NCI-H345 treated with DMSO at 0.1 percent for 48 hours (cell line): ENCODE measurements at regions not wholly inside any gene's neighbourhood (a gene's known extent, or its start where the extent isn't known, plus 50 kb on each side); places are given as distances from the start of the nearest gene placed in this dataset.

Experiments used
- DNase-seq: peaks from one replicate; lab custom pipeline; 2025; ENCODE audit not compliant: unreplicated experiment; lab: John Stamatoyannopoulos, UW

GRCh38 chr4:101596781-101597552 is 193.6 kb upstream of the BANK1 start:
- DNase-seq, result no peak

- no peak for DNase-seq
Measured at GRCh38 chr4:101594588-101594987, 195.9 kb upstream of the BANK1 start.

- DNase-seq, result no peak
Measured at GRCh38 chr4:101593666-101594065, 196.9 kb upstream of the BANK1 start.

GRCh38 chr4:101584306-101584705 is 206.2 kb upstream of the BANK1 start:
- DNase-seq, result no peak

GRCh38 chr4:101563126-101563525 is 215.8 kb upstream of the PPP3CA start:
- DNase-seq, result no peak

GRCh38 chr4:101556842-101557241 is 209.5 kb upstream of the PPP3CA start:
- no peak for DNase-seq

GRCh38 chr4:101555341-101555880 is 208.1 kb upstream of the PPP3CA start:
- no peak for DNase-seq

GRCh38 chr4:101540336-101540735 is 193.0 kb upstream of the PPP3CA start:
- no peak for DNase-seq

GRCh38 chr4:101528526-101528925 is 181.2 kb upstream of the PPP3CA start:
- no peak for DNase-seq

- DNase-seq, result no peak
Measured at GRCh38 chr4:101527188-101527587, 179.9 kb upstream of the PPP3CA start.

- DNase-seq, result no peak
Measured at GRCh38 chr4:101515566-101515965, 168.2 kb upstream of the PPP3CA start.

- no peak for DNase-seq
Measured at GRCh38 chr4:101515099-101515498, 167.8 kb upstream of the PPP3CA start.

- no peak for DNase-seq
Measured at GRCh38 chr4:101512416-101512815, 165.1 kb upstream of the PPP3CA start.

GRCh38 chr4:101501421-101501820 is 154.1 kb upstream of the PPP3CA start:
- DNase-seq, result no peak

- DNase-seq, result no peak
Measured at GRCh38 chr4:101500742-101501141, 153.4 kb upstream of the PPP3CA start.

GRCh38 chr4:101475246-101475645 is 127.9 kb upstream of the PPP3CA start:
- DNase-seq, result no peak

- DNase-seq, result no peak
Measured at GRCh38 chr4:101471201-101471600, 123.9 kb upstream of the PPP3CA start.

- no peak for DNase-seq
Measured at GRCh38 chr4:101464596-101464995, 117.3 kb upstream of the PPP3CA start.

GRCh38 chr4:101458914-101459313 is 111.6 kb upstream of the PPP3CA start:
- no peak for DNase-seq

- no peak for DNase-seq
Measured at GRCh38 chr4:101458473-101458872, 111.1 kb upstream of the PPP3CA start.

GRCh38 chr4:101451086-101451485 is 103.8 kb upstream of the PPP3CA start:
- no peak for DNase-seq

GRCh38 chr4:101441446-101441845 is 94.1 kb upstream of the PPP3CA start:
- no peak for DNase-seq

GRCh38 chr4:101439926-101440325 is 92.6 kb upstream of the PPP3CA start:
- no peak for DNase-seq
